ENCODE measurements at regions not wholly inside any gene's neighbourhood (a gene's known extent, or its start where the extent isn't known, plus 50 kb on each side); places are given as distances from the start of the nearest gene placed in this dataset.
"Not testable (repeated sequence)": the region's sequence is repeated elsewhere in the genome, so short reads cannot be mapped to it uniquely, and the experiment has no call there.

GRCh38 chr1:121452484-121452883 lies 267.7 kb downstream of the SRGAP2C start:
- H3K27ac ChIP-seq: no peak overlapping the region

GRCh38 chr1:121458291-121459048 lies 273.7 kb downstream of the SRGAP2C start:
- no peaks in the 10 kb centered on the region for H3K36me3 ChIP-seq
- intact Hi-C loops (cut with DNase I; ENCODE audit: low total_unique reads): no loop called here
- H3K4me1 ChIP-seq: no peaks in the 10 kb centered on the region
- TF ChIP-seq POLR2AphosphoS5 (IDR thresholded peaks at IDR 0.05): no peak
- no peak for TF ChIP-seq CTCF (IDR thresholded peaks at IDR 0.05)
- TF ChIP-seq POLR2A (IDR thresholded peaks at IDR 0.05): no peak
- DNase-seq (ENCODE audit: low spot score in 2 of 2): no peak
- no peak overlapping the region for H3K27ac ChIP-seq
- no peaks in the 10 kb centered on the region for H3K27me3 ChIP-seq
- no peak overlapping the region for H3K4me3 ChIP-seq
- H3K9me3 ChIP-seq: no peaks in the 10 kb centered on the region

More at GRCh38 chr1:121452484-121452883, 267.7 kb downstream of the SRGAP2C start:
- peaks cover 0 to 4% of the 10 kb centered on the region in 2 donors for H3K9me3 ChIP-seq
- no peak overlapping the region for H3K4me3 ChIP-seq
- no peak for DNase-seq (ENCODE audit: low spot score in 2 of 2)
- no peaks in the 10 kb centered on the region for H3K36me3 ChIP-seq
- TF ChIP-seq POLR2AphosphoS5 (IDR thresholded peaks at IDR 0.05) (no peak), POLR2A (IDR thresholded peaks at IDR 0.05) (no peak), CTCF (IDR thresholded peaks at IDR 0.05) (no peak)
- H3K4me1 ChIP-seq: no peaks in the 10 kb centered on the region
- intact Hi-C loops (cut with DNase I; ENCODE audit: low total_unique reads): no loop called here
- no peaks in the 10 kb centered on the region for H3K27me3 ChIP-seq

GRCh38 chr1:121459235-121459634 lies 274.5 kb downstream of the SRGAP2C start:
- H3K27ac ChIP-seq: no peak overlapping the region
- H3K27me3 ChIP-seq: no peaks in the 10 kb centered on the region
- TF ChIP-seq POLR2AphosphoS5 (IDR thresholded peaks at IDR 0.05) (no peak), CTCF (IDR thresholded peaks at IDR 0.05) (no peak)
- no peaks in the 10 kb centered on the region for H3K36me3 ChIP-seq
- intact Hi-C loops (cut with DNase I; ENCODE audit: low total_unique reads): no loop called here
- no peaks in the 10 kb centered on the region for H3K9me3 ChIP-seq
- DNase-seq (ENCODE audit: low spot score in 2 of 2): no peak
- no peak overlapping the region for H3K4me3 ChIP-seq
- H3K4me1 ChIP-seq: no peaks in the 10 kb centered on the region

GRCh38 chr1:121469395-121469794 lies 284.6 kb downstream of the SRGAP2C start:
- DNase-seq (ENCODE audit: low spot score in 2 of 2); H3K4me3 ChIP-seq; H3K27ac ChIP-seq; H3K9me3 ChIP-seq; H3K36me3 ChIP-seq; H3K4me1 ChIP-seq; H3K27me3 ChIP-seq; intact Hi-C loops (cut with DNase I; ENCODE audit: low total_unique reads): not testable (repeated sequence)

- intact Hi-C loops (cut with DNase I; ENCODE audit: low total_unique reads); H3K27ac ChIP-seq: not testable (repeated sequence)
Observed at GRCh38 chr1:121470401-121470800, 285.6 kb downstream of the SRGAP2C start.

GRCh38 chr1:121471523-121471922 lies 286.7 kb downstream of the SRGAP2C start:
- Histone ChIP-seq H3K27ac (no peak overlapping the region), H3K27me3 (no peaks in the 10 kb centered on the region), H3K9me3 (peaks cover 0 to 4% of the 10 kb centered on the region in 2 donors), H3K4me3 (no peak overlapping the region), H3K4me1 (no peaks in the 10 kb centered on the region), H3K36me3 (no peaks in the 10 kb centered on the region)
- TF ChIP-seq POLR2A (IDR thresholded peaks at IDR 0.05): no peak
- TF ChIP-seq POLR2AphosphoS5 (IDR thresholded peaks at IDR 0.05): no peak
- no peak for TF ChIP-seq CTCF (IDR thresholded peaks at IDR 0.05)
- intact Hi-C loops (cut with DNase I; ENCODE audit: low total_unique reads): no loop called here
- no peak for DNase-seq (ENCODE audit: low spot score in 2 of 2)

More at GRCh38 chr1:121470401-121470800, 285.6 kb downstream of the SRGAP2C start:
- not testable (repeated sequence) for H3K36me3 ChIP-seq; H3K4me3 ChIP-seq; H3K9me3 ChIP-seq; H3K4me1 ChIP-seq; DNase-seq (ENCODE audit: low spot score in 2 of 2); H3K27me3 ChIP-seq

All from breast epithelium (tissue), 4 donors.